ENCODE measurements at regions not wholly inside any gene's neighbourhood (a gene's known extent, or its start where the extent isn't known, plus 50 kb on each side); places are given as distances from the start of the nearest gene placed in this dataset.

GRCh38 chr5:167488371-167488770 is 803.1 kb upstream of the WWC1 start:
- no peak overlapping the region for H3K4me3 ChIP-seq
- no peaks in the 10 kb centered on the region for H4K20me1 ChIP-seq (ENCODE audit: control insufficient read depth, insufficient read depth)
- no peak overlapping the region for H2AFZ ChIP-seq (ENCODE audit: control insufficient read depth, low read depth, low read length)
- H3K36me3 ChIP-seq (ENCODE audit: control insufficient read depth in 2 of 2, insufficient read depth in 2 of 2, low read length in 1 of 2) = no peaks in the 10 kb centered on the region
- no peaks in the 10 kb centered on the region for H3K9me3 ChIP-seq (replicated peaks; ENCODE audit: control insufficient read depth, insufficient read depth, low read length)
- WGBS (ENCODE audit: insufficient coverage, insufficient replicate concordance, low lambda C conversion rate, missing lambda C conversion rate) = 0% methylated on average over 2 of the region's 2 CpGs
- no TSS peak for BruUV-seq (replicated peaks)
- H3K4me1 ChIP-seq (ENCODE audit: control insufficient read depth, insufficient read depth, low read length) = no peaks in the 10 kb centered on the region
- CTCF ChIA-PET = no interaction called here
- no peak overlapping the region for H3K27ac ChIP-seq (ENCODE audit: control insufficient read depth, insufficient read depth)
- POLR2A ChIA-PET = no interaction called here
- H3K9ac ChIP-seq (ENCODE audit: control insufficient read depth, insufficient read depth, low read length) = no peak overlapping the region
- FAIRE-seq (no peak), ATAC-seq (no peak), DNase-seq (ENCODE audit: low read depth, low spot score) (no peak)
- H3K79me2 ChIP-seq (ENCODE audit: control insufficient read depth, insufficient read depth, low read length) = no peaks in the 10 kb centered on the region
- no peak for TF ChIP-seq IRF5 (IDR thresholded peaks at IDR 0.05; ENCODE audit: borderline replicate concordance)
- TF ChIP-seq NRF1 (conservative IDR thresholded peaks at IDR 0.05; ENCODE audit: low read depth, low read length) = no peak
- TF ChIP-seq ZNF622 (IDR thresholded peaks at IDR 0.05) = no peak
- TF ChIP-seq NR2C2 (IDR thresholded peaks at IDR 0.05; ENCODE audit: borderline replicate concordance, control insufficient read depth, insufficient read length, low read depth) = no peak
- H3K4me2 ChIP-seq (ENCODE audit: control insufficient read depth, insufficient read depth) = no peak overlapping the region
- in situ Hi-C loops (cut with MboI) = no loop called here
- no peaks in the 10 kb centered on the region for H3K27me3 ChIP-seq (replicated peaks in 1 of 2; ENCODE audit: control insufficient read depth in 2 of 2, insufficient read depth in 2 of 2, low read length in 1 of 2)
- SMC1A ChIA-PET (ENCODE audit: uncharacterized antibody, unreplicated experiment) = interaction anchor here (0.6 to 0.7 kb wide), 2 partner anchors 9 to 100 kb away, joined by 3 to 4 read pairs; no protein-coding TSS in a partner anchor
- RAD21 ChIA-PET (ENCODE audit: unreplicated experiment) = no interaction called here
- intact Hi-C loops (cut with micrococcal nuclease; ENCODE audit: unreplicated experiment) = no loop called here

DNA sequence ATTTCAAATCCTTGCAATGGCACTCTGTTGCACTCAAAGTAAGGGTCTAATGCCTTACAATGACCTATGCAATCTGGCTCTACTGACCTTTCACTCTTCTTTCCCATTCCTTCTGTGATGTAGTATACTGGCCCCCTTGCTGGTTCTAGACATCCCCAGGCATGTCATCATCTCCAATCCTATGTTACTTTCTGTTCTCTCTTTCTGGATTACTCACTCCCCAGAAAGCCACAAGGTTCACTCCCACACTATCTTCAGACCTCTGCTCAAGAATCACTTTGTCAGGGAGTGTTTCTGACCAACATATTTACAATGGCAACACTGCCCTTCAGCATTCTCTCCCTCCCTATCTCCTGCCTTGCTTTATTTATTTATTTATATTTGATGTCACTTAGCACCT is 802.2 kb upstream of the WWC1 start:
- CTCF ChIA-PET = no interaction called here
- no peak for DNase-seq (ENCODE audit: low read depth, low spot score)

More for the DNA sequence above, 802.2 kb upstream of the WWC1 start:
- ChIA-PET SMC1A (ENCODE audit: uncharacterized antibody, unreplicated experiment) (interaction anchor here (0.7 kb wide), 1 partner anchor 99 kb away, joined by 4 read pairs; no protein-coding TSS in a partner anchor), POLR2A (no interaction called here), RAD21 (ENCODE audit: unreplicated experiment) (no interaction called here)
- FAIRE-seq (no peak), ATAC-seq (peak; percentile 75)
- Histone ChIP-seq H3K36me3 (ENCODE audit: control insufficient read depth in 2 of 2, insufficient read depth in 2 of 2, low read length in 1 of 2) (no peaks in the 10 kb centered on the region), H3K9me3 (replicated peaks; ENCODE audit: control insufficient read depth, insufficient read depth, low read length) (no peaks in the 10 kb centered on the region), H3K9ac (ENCODE audit: control insufficient read depth, insufficient read depth, low read length) (no peak overlapping the region), H3K4me1 (ENCODE audit: control insufficient read depth, insufficient read depth, low read length) (no peaks in the 10 kb centered on the region), H3K4me3 (no peak overlapping the region), H3K79me2 (ENCODE audit: control insufficient read depth, insufficient read depth, low read length) (no peaks in the 10 kb centered on the region), H3K4me2 (ENCODE audit: control insufficient read depth, insufficient read depth) (no peak overlapping the region), H4K20me1 (ENCODE audit: control insufficient read depth, insufficient read depth) (no peaks in the 10 kb centered on the region), H3K27me3 (replicated peaks in 1 of 2; ENCODE audit: control insufficient read depth in 2 of 2, insufficient read depth in 2 of 2, low read length in 1 of 2) (no peaks in the 10 kb centered on the region), H3K27ac (ENCODE audit: control insufficient read depth, insufficient read depth) (no peak overlapping the region), H2AFZ (ENCODE audit: control insufficient read depth, low read depth, low read length) (no peak overlapping the region)
- intact Hi-C loops (cut with micrococcal nuclease; ENCODE audit: unreplicated experiment) (no loop called here), in situ Hi-C loops (cut with MboI) (no loop called here)
- TF ChIP-seq LARP7 (IDR thresholded peaks at IDR 0.05) (no peak), RUNX3 (IDR thresholded peaks at IDR 0.05; ENCODE audit: low read length) (peak; percentile 46; the same call in 1 of the 2 replicates), JUNB (IDR thresholded peaks at IDR 0.05) (0 out of 2 replicates have a peak, but pooled peaks have one; percentile 23), BCL3 (IDR thresholded peaks at IDR 0.05; ENCODE audit: borderline replicate concordance, insufficient read depth, low read depth, low read length, poor library complexity, severe bottlenecking) (no peak), ATF7 (IDR thresholded peaks at IDR 0.05; ENCODE audit: low read depth) (0 out of 2 replicates have a peak, but pooled peaks have one; percentile 23), RAD21 (IDR thresholded peaks at IDR 0.05; ENCODE audit: insufficient read depth, low read depth, low read length) (no peak)
- BruUV-seq (replicated peaks) = no TSS peak

Measured in GM12878 (cell line).